IMR-90 (cell line): ENCODE measurements at regions not wholly inside any gene's neighbourhood (a gene's known extent, or its start where the extent isn't known, plus 50 kb on each side); places are given as distances from the start of the nearest gene placed in this dataset.

Experiments
- ATAC-seq: fragments of 200-7000 bp; cut with Tn5 transposase; 2 replicates; pipeline ENCODE4 v1.9.1; 2020; ENCODE audit warnings: low read depth, mild to moderate bottlenecking, moderate library complexity
- BruUV-seq: library from RNA; stranded (reverse); fragments of 400-500 nt; replicated peaks from 2 replicates; lab custom pipeline; 2021; lab: Mats Ljungman, UMichigan
- CTCF ChIA-PET: fragments of 300-600 bp; formaldehyde crosslinking; extraction: SDS; loops from one replicate; lab custom pipeline; 2021; ENCODE audit warnings: antibody characterized with exemption; lab: Yijun Ruan, JAX
- POLR2A ChIA-PET: fragments of 300-600 bp; sonication (Branson Sonifier 250); formaldehyde crosslinking; loops from one replicate; lab custom pipeline; 2022; ENCODE audit warnings: antibody characterized with exemption; ENCODE audit not compliant: unreplicated experiment; lab: Charles Lee
- DNase-seq: peaks from one replicate; pipeline ENCODE4 v3.0.0; 2013
- H2AFZ ChIP-seq: replicated peaks from 2 replicates; pipeline ENCODE3; 2013; ENCODE audit warnings: low read length, mild to moderate bottlenecking; ENCODE audit not compliant: poor library complexity
- H2AK5ac ChIP-seq: 2 replicates; pipeline ENCODE4 v1.6.1; 2013; ENCODE audit warnings: low read depth, low read length, inconsistent platforms
- H2AK9ac ChIP-seq: replicated peaks from 2 replicates; pipeline ENCODE3; 2013; ENCODE audit warnings: mild to moderate bottlenecking, low read depth, low read length, moderate library complexity; ENCODE audit not compliant: poor library complexity
- H2BK120ac ChIP-seq: 2 replicates; pipeline ENCODE4 v1.6.1; 2013; ENCODE audit warnings: low read depth, low read length, inconsistent platforms
- H2BK15ac ChIP-seq: 3 replicates; pipeline ENCODE4 v1.6.1; 2013; ENCODE audit warnings: low read depth, low read length, inconsistent platforms
- H2BK20ac ChIP-seq: 2 replicates; pipeline ENCODE4 v1.6.1; 2013; ENCODE audit warnings: low read depth, mild to moderate bottlenecking, inconsistent platforms, low read length, moderate library complexity
- H2BK5ac ChIP-seq: 2 replicates; pipeline ENCODE4 v1.6.1; 2013; ENCODE audit warnings: mild to moderate bottlenecking, low read depth, low read length, inconsistent platforms; ENCODE audit not compliant: poor library complexity, severe bottlenecking
- H3K14ac ChIP-seq: replicated peaks from 2 replicates; pipeline ENCODE4 v1.6.1; 2013; ENCODE audit warnings: low read depth, low read length, inconsistent platforms
- H3K18ac ChIP-seq: 2 replicates; pipeline ENCODE4 v1.6.1; 2013; ENCODE audit warnings: low read depth, low read length, control low read depth
- H3K23ac ChIP-seq: 2 replicates; pipeline ENCODE4 v1.6.1; 2013; ENCODE audit warnings: low read depth, low read length, inconsistent platforms
- H3K27ac ChIP-seq: 2 replicates; pipeline ENCODE4 v1.5.1; 2013; ENCODE audit warnings: mild to moderate bottlenecking, control low read depth, low read length; ENCODE audit not compliant: insufficient read depth
- H3K27me3 ChIP-seq: 2 replicates; pipeline ENCODE4 v1.6.1; 2013; ENCODE audit warnings: low read length; ENCODE audit not compliant: control insufficient read depth, insufficient read depth
- H3K36me3 ChIP-seq: 2 replicates; pipeline ENCODE4 v1.6.1; 2013; ENCODE audit warnings: low read length, mixed read lengths; ENCODE audit not compliant: control insufficient read depth, insufficient read depth
- H3K4ac ChIP-seq: 2 replicates; pipeline ENCODE4 v1.6.1; 2013; ENCODE audit warnings: low read depth, low read length, inconsistent platforms
- H3K4me1 ChIP-seq: 2 replicates; pipeline ENCODE4 v1.6.1; 2013; ENCODE audit warnings: low read length, mixed read lengths; ENCODE audit not compliant: control insufficient read depth, insufficient read depth
- H3K4me2 ChIP-seq: 2 replicates; pipeline ENCODE4 v1.6.1; 2013; ENCODE audit warnings: low read depth, mild to moderate bottlenecking, control low read depth, low read length, moderate library complexity
- H3K4me3 ChIP-seq: 2 replicates; pipeline ENCODE4 v1.5.1; 2013; ENCODE audit warnings: low read depth, mild to moderate bottlenecking, control low read depth, low read length, moderate library complexity; ENCODE audit not compliant: insufficient read depth
- H3K56ac ChIP-seq: 2 replicates; pipeline ENCODE4 v1.6.1; 2013; ENCODE audit warnings: low read length, inconsistent platforms; ENCODE audit not compliant: insufficient read depth; ENCODE audit errors: extremely low read depth
- H3K79me1 ChIP-seq, 2 experiments: 2 replicates each; pipeline ENCODE4 v1.6.1; 2013; ENCODE audit warnings: low read length in 2 of 2, inconsistent platforms in 1 of 2, low read depth in 1 of 2
- H3K9ac ChIP-seq: 2 replicates; pipeline ENCODE4 v1.6.1; 2013; ENCODE audit warnings: low read depth, low read length, control low read depth
- H3K9me1 ChIP-seq: 2 replicates; pipeline ENCODE4 v1.6.1; 2013; ENCODE audit warnings: low read length, inconsistent platforms; ENCODE audit not compliant: insufficient read depth
- H3K9me3 ChIP-seq: 2 replicates; pipeline ENCODE4 v1.6.1; 2013; ENCODE audit warnings: low read length; ENCODE audit not compliant: control insufficient read depth, insufficient read depth
- H4K20me1 ChIP-seq: 2 replicates; pipeline ENCODE4 v1.6.1; 2013; ENCODE audit warnings: low read length, inconsistent platforms; ENCODE audit not compliant: insufficient read depth
- H4K5ac ChIP-seq: 2 replicates; pipeline ENCODE4 v1.6.1; 2013; ENCODE audit warnings: mild to moderate bottlenecking, low read depth, low read length, control low read depth
- H4K8ac ChIP-seq, 2 experiments: 2 replicates each; pipeline ENCODE4 v1.6.1; 2013; ENCODE audit warnings: low read depth in 2 of 2, low read length in 2 of 2, control low read depth in 1 of 2, inconsistent platforms in 1 of 2
- H4K91ac ChIP-seq: 2 replicates; pipeline ENCODE4 v1.6.1; 2013; ENCODE audit warnings: low read depth, low read length, inconsistent platforms; ENCODE audit not compliant: insufficient read depth
- BHLHE40 ChIP-seq: fragments of 150-350 bp; IDR thresholded peaks from 2 replicates; pipeline ENCODE4 v1.6.1; 2016; ENCODE audit warnings: mild to moderate bottlenecking, low read depth, low read length
- CEBPB ChIP-seq: IDR thresholded peaks from 2 replicates; pipeline ENCODE4 v1.6.1; 2012; ENCODE audit warnings: low read depth, low read length, improper control_type of control experiment
- MAFK ChIP-seq: IDR thresholded peaks from 2 replicates; pipeline ENCODE4 v1.6.1; 2012; ENCODE audit warnings: low read depth, low read length, improper control_type of control experiment
- MAZ ChIP-seq: IDR thresholded peaks from 2 replicates; pipeline ENCODE4 v1.6.1; 2012; ENCODE audit warnings: low read depth, mild to moderate bottlenecking, low read length, improper control_type of control experiment, moderate library complexity, borderline replicate concordance
- NFE2L2 ChIP-seq: fragments of 150-350 bp; IDR thresholded peaks from 2 replicates; pipeline ENCODE4 v1.6.1; 2016; ENCODE audit warnings: low read depth, mild to moderate bottlenecking, low read length
- RAD21 ChIP-seq: IDR thresholded peaks from 2 replicates; pipeline ENCODE4 v1.6.1; 2012; ENCODE audit warnings: low read length, improper control_type of control experiment
- RCOR1 ChIP-seq: IDR thresholded peaks from 2 replicates; pipeline ENCODE4 v1.6.1; 2012; ENCODE audit warnings: mild to moderate bottlenecking, low read length, improper control_type of control experiment; ENCODE audit not compliant: insufficient replicate concordance
- RFX5 ChIP-seq: IDR thresholded peaks from 2 replicates; pipeline ENCODE4 v1.8.0; 2012; ENCODE audit warnings: low read depth, mild to moderate bottlenecking, low read length, moderate library complexity
- WGBS, 2 experiments: methylation state at CpG; one replicate each; pipeline versions ENCODE4 v1.1.5 to v1.1.7; 2013; ENCODE audit warnings: missing lambda C conversion rate in 2 of 2; ENCODE audit not compliant: insufficient read length in 1 of 2; ENCODE audit errors: extremely low coverage in 2 of 2; 5-methylcytosine and 5-hydroxymethylcytosine counted together
- dilution Hi-C: fragments of 300-500 bp; cut with HindIII; formaldehyde crosslinking; loops from one replicate; pipeline ENCODE4 v1.14.3; 2018; ENCODE audit warnings: low sequenced_read_pairs; ENCODE audit not compliant: unreplicated experiment
- in situ Hi-C: fragments of 300-500 bp; cut with MboI; formaldehyde crosslinking; loops from 3 replicates; pipeline ENCODE4 v1.14.3; 2019; ENCODE audit warnings: low sequenced_read_pairs, inconsistent platforms, mixed read lengths
- intact Hi-C: fragments of 100-400 bp; cut with micrococcal nuclease; formaldehyde crosslinking; loops from 2 replicates; pipeline ENCODE4 v1.10.0; 2022

- no CpG with 5 or more reads among the region's 3 CpGs for WGBS, 2 experiments
- CTCF ChIA-PET = no interaction called here
- no peak overlapping the region for H2BK15ac ChIP-seq
- H3K27ac ChIP-seq = no peak overlapping the region
- H2AK9ac ChIP-seq = no peak overlapping the region
- H3K23ac ChIP-seq = no peak overlapping the region
- H4K8ac ChIP-seq = no peak overlapping the region
- no peak overlapping the region for H4K5ac ChIP-seq
- H2BK20ac ChIP-seq = no peak overlapping the region
- H2BK5ac ChIP-seq = no peak overlapping the region
- no peak overlapping the region for H3K56ac ChIP-seq
- TF ChIP-seq NFE2L2 (no peak), RFX5 (no peak), MAZ (no peak), RAD21 (no peak), CEBPB (no peak), RCOR1 (no peak), MAFK (no peak), BHLHE40 (no peak)
- POLR2A ChIA-PET = no interaction called here
- intact Hi-C loops = no loop called here
- peaks cover 2% of the 10 kb centered on the region; the same call in 1 of the 2 replicates for H3K9me3 ChIP-seq
- no peak for DNase-seq
- H3K27me3 ChIP-seq = no peaks in the 10 kb centered on the region
- BruUV-seq = no TSS peak
- no peak for ATAC-seq
- no peaks in the 10 kb centered on the region for H3K9me1 ChIP-seq
- no peak overlapping the region for H3K4me3 ChIP-seq
- no peak overlapping the region for H4K91ac ChIP-seq
- dilution Hi-C loops = no loop called here
- H3K14ac ChIP-seq = no peak overlapping the region
- H3K9ac ChIP-seq = no peak overlapping the region
- no peaks in the 10 kb centered on the region for H3K4me1 ChIP-seq
- H2AFZ ChIP-seq = no peak overlapping the region
- no peaks in the 10 kb centered on the region for H3K36me3 ChIP-seq
- in situ Hi-C loops = no loop called here
- H2BK120ac ChIP-seq = no peak overlapping the region
- H2AK5ac ChIP-seq = no peak overlapping the region
- no peak overlapping the region for H3K4me2 ChIP-seq
- H3K79me1 ChIP-seq = no peaks in the 10 kb centered on the region
- H3K18ac ChIP-seq = no peak overlapping the region
- H4K20me1 ChIP-seq = no peaks in the 10 kb centered on the region
- H3K4ac ChIP-seq = no peak overlapping the region
These were observed 282.9 kb upstream of the RGPD4 start for GRCh38 chr2:107543793-107544192.
